ENCODE measurements at regions not wholly inside any gene's neighbourhood (a gene's known extent, or its start where the extent isn't known, plus 50 kb on each side); places are given as distances from the start of the nearest gene placed in this dataset.

DNA sequence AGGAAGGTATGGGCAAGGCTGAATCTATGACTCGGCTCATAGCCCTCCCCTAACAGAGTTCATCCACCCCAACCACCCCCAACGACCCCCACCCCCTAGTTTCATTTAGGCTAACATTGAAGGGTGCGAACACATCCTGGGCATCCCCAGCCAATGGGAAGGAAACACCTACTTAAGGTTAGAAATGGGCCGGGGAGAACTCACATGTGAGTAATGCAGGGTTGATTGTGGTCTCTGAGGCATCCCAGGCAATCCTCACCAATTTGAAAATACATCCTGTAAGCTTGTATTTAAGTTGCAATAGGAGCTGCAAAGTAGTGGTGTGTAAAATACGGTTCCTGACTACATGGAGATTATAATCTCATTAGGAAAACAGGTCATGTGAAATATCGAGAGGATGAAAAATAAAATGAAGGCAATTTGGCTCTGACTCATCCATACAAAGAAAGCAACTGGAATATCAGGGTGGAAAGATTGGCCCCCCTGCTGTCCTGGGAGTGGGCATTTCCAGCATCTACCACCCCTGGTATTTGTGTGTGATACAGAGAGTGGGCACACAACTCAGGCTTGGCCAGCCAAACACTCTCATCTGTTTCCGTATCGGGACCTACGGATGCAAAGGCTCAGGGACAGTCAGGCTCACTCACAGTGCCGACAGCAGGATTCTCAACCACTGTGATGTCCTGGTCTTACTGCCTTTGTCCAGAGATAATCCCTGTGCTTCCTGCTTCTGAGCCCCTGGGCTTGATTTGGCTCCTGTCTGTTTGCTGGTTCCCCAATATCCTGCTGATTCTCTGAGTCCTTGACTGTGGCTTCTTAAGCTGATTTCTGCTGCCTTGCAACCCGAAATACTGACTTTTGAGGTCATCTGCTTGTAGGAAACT, 90.0 kb upstream of the NCKAP5 start:
- TF ChIP-seq, protein P1, sequence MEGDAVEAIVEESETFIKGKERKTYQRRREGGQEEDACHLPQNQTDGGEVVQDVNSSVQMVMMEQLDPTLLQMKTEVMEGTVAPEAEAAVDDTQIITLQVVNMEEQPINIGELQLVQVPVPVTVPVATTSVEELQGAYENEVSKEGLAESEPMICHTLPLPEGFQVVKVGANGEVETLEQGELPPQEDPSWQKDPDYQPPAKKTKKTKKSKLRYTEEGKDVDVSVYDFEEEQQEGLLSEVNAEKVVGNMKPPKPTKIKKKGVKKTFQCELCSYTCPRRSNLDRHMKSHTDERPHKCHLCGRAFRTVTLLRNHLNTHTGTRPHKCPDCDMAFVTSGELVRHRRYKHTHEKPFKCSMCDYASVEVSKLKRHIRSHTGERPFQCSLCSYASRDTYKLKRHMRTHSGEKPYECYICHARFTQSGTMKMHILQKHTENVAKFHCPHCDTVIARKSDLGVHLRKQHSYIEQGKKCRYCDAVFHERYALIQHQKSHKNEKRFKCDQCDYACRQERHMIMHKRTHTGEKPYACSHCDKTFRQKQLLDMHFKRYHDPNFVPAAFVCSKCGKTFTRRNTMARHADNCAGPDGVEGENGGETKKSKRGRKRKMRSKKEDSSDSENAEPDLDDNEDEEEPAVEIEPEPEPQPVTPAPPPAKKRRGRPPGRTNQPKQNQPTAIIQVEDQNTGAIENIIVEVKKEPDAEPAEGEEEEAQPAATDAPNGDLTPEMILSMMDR (IDR thresholded peaks at IDR 0.05; ENCODE audit: low read length): no peak
- no peak for TF ChIP-seq EZH2 (IDR thresholded peaks at IDR 0.05; ENCODE audit: borderline replicate concordance, low read length)
